IMR-90 (cell line): ENCODE measurements at regions not wholly inside any gene's neighbourhood (a gene's known extent, or its start where the extent isn't known, plus 50 kb on each side); places are given as distances from the start of the nearest gene placed in this dataset.
A peak's percentile ranks its signal among the peaks of the same experiment; 100 is the strongest.

Experiments used
- ATAC-seq: fragments of 200-7000 bp; cut with Tn5 transposase; 2 replicates; pipeline ENCODE4 v1.9.1; 2020; ENCODE audit warnings: low read depth, mild to moderate bottlenecking, moderate library complexity
- BruUV-seq: library from RNA; stranded (reverse); fragments of 400-500 nt; replicated peaks from 2 replicates; lab custom pipeline; 2021; lab: Mats Ljungman, UMichigan
- CTCF ChIA-PET: fragments of 300-600 bp; formaldehyde crosslinking; extraction: SDS; loops from one replicate; lab custom pipeline; 2021; ENCODE audit warnings: antibody characterized with exemption; lab: Yijun Ruan, JAX
- POLR2A ChIA-PET: fragments of 300-600 bp; sonication (Branson Sonifier 250); formaldehyde crosslinking; loops from one replicate; lab custom pipeline; 2022; ENCODE audit warnings: antibody characterized with exemption; ENCODE audit not compliant: unreplicated experiment; lab: Charles Lee
- DNase-seq: peaks from one replicate; pipeline ENCODE4 v3.0.0; 2013
- H2AFZ ChIP-seq: replicated peaks from 2 replicates; pipeline ENCODE3; 2013; ENCODE audit warnings: low read length, mild to moderate bottlenecking; ENCODE audit not compliant: poor library complexity
- H2AK5ac ChIP-seq: 2 replicates; pipeline ENCODE4 v1.6.1; 2013; ENCODE audit warnings: low read depth, low read length, inconsistent platforms
- H2AK9ac ChIP-seq: replicated peaks from 2 replicates; pipeline ENCODE3; 2013; ENCODE audit warnings: mild to moderate bottlenecking, low read depth, low read length, moderate library complexity; ENCODE audit not compliant: poor library complexity
- H2BK120ac ChIP-seq: 2 replicates; pipeline ENCODE4 v1.6.1; 2013; ENCODE audit warnings: low read depth, low read length, inconsistent platforms
- H2BK15ac ChIP-seq: 3 replicates; pipeline ENCODE4 v1.6.1; 2013; ENCODE audit warnings: low read depth, low read length, inconsistent platforms
- H2BK20ac ChIP-seq: 2 replicates; pipeline ENCODE4 v1.6.1; 2013; ENCODE audit warnings: low read depth, mild to moderate bottlenecking, inconsistent platforms, low read length, moderate library complexity
- H2BK5ac ChIP-seq: 2 replicates; pipeline ENCODE4 v1.6.1; 2013; ENCODE audit warnings: mild to moderate bottlenecking, low read depth, low read length, inconsistent platforms; ENCODE audit not compliant: poor library complexity, severe bottlenecking
- H3K14ac ChIP-seq: replicated peaks from 2 replicates; pipeline ENCODE4 v1.6.1; 2013; ENCODE audit warnings: low read depth, low read length, inconsistent platforms
- H3K18ac ChIP-seq: 2 replicates; pipeline ENCODE4 v1.6.1; 2013; ENCODE audit warnings: low read depth, low read length, control low read depth
- H3K23ac ChIP-seq: 2 replicates; pipeline ENCODE4 v1.6.1; 2013; ENCODE audit warnings: low read depth, low read length, inconsistent platforms
- H3K27ac ChIP-seq: 2 replicates; pipeline ENCODE4 v1.5.1; 2013; ENCODE audit warnings: mild to moderate bottlenecking, control low read depth, low read length; ENCODE audit not compliant: insufficient read depth
- H3K27me3 ChIP-seq: 2 replicates; pipeline ENCODE4 v1.6.1; 2013; ENCODE audit warnings: low read length; ENCODE audit not compliant: control insufficient read depth, insufficient read depth
- H3K36me3 ChIP-seq: 2 replicates; pipeline ENCODE4 v1.6.1; 2013; ENCODE audit warnings: low read length, mixed read lengths; ENCODE audit not compliant: control insufficient read depth, insufficient read depth
- H3K4ac ChIP-seq: 2 replicates; pipeline ENCODE4 v1.6.1; 2013; ENCODE audit warnings: low read depth, low read length, inconsistent platforms
- H3K4me1 ChIP-seq: 2 replicates; pipeline ENCODE4 v1.6.1; 2013; ENCODE audit warnings: low read length, mixed read lengths; ENCODE audit not compliant: control insufficient read depth, insufficient read depth
- H3K4me2 ChIP-seq: 2 replicates; pipeline ENCODE4 v1.6.1; 2013; ENCODE audit warnings: low read depth, mild to moderate bottlenecking, control low read depth, low read length, moderate library complexity
- H3K4me3 ChIP-seq: 2 replicates; pipeline ENCODE4 v1.5.1; 2013; ENCODE audit warnings: low read depth, mild to moderate bottlenecking, control low read depth, low read length, moderate library complexity; ENCODE audit not compliant: insufficient read depth
- H3K56ac ChIP-seq: 2 replicates; pipeline ENCODE4 v1.6.1; 2013; ENCODE audit warnings: low read length, inconsistent platforms; ENCODE audit not compliant: insufficient read depth; ENCODE audit errors: extremely low read depth
- H3K79me1 ChIP-seq, 2 experiments: 2 replicates each; pipeline ENCODE4 v1.6.1; 2013; ENCODE audit warnings: low read length in 2 of 2, inconsistent platforms in 1 of 2, low read depth in 1 of 2
- H3K9ac ChIP-seq: 2 replicates; pipeline ENCODE4 v1.6.1; 2013; ENCODE audit warnings: low read depth, low read length, control low read depth
- H3K9me1 ChIP-seq: 2 replicates; pipeline ENCODE4 v1.6.1; 2013; ENCODE audit warnings: low read length, inconsistent platforms; ENCODE audit not compliant: insufficient read depth
- H3K9me3 ChIP-seq: 2 replicates; pipeline ENCODE4 v1.6.1; 2013; ENCODE audit warnings: low read length; ENCODE audit not compliant: control insufficient read depth, insufficient read depth
- H4K20me1 ChIP-seq: 2 replicates; pipeline ENCODE4 v1.6.1; 2013; ENCODE audit warnings: low read length, inconsistent platforms; ENCODE audit not compliant: insufficient read depth
- H4K5ac ChIP-seq: 2 replicates; pipeline ENCODE4 v1.6.1; 2013; ENCODE audit warnings: mild to moderate bottlenecking, low read depth, low read length, control low read depth
- H4K8ac ChIP-seq, 2 experiments: 2 replicates each; pipeline ENCODE4 v1.6.1; 2013; ENCODE audit warnings: low read depth in 2 of 2, low read length in 2 of 2, control low read depth in 1 of 2, inconsistent platforms in 1 of 2
- H4K91ac ChIP-seq: 2 replicates; pipeline ENCODE4 v1.6.1; 2013; ENCODE audit warnings: low read depth, low read length, inconsistent platforms; ENCODE audit not compliant: insufficient read depth
- CEBPB ChIP-seq: IDR thresholded peaks from 2 replicates; pipeline ENCODE4 v1.6.1; 2012; ENCODE audit warnings: low read depth, low read length, improper control_type of control experiment
- POLR2A ChIP-seq: IDR thresholded peaks from 2 replicates; pipeline ENCODE4 v1.6.1; 2012; ENCODE audit warnings: mild to moderate bottlenecking, low read depth, low read length
- SMC3 ChIP-seq: fragments of 150-350 bp; IDR thresholded peaks from 2 replicates; pipeline ENCODE4 v1.6.1; 2016; ENCODE audit warnings: low read depth, mild to moderate bottlenecking, antibody characterized with exemption, low read length, moderate library complexity
- USF2 ChIP-seq: fragments of 150-350 bp; IDR thresholded peaks from 2 replicates; pipeline ENCODE4 v1.6.1; 2017; ENCODE audit warnings: mild to moderate bottlenecking, antibody characterized with exemption, low read length, low read depth
- WGBS, 2 experiments: methylation state at CpG; one replicate each; pipeline versions ENCODE4 v1.1.5 to v1.1.7; 2013; ENCODE audit warnings: missing lambda C conversion rate in 2 of 2; ENCODE audit not compliant: insufficient read length in 1 of 2; ENCODE audit errors: extremely low coverage in 2 of 2; 5-methylcytosine and 5-hydroxymethylcytosine counted together
- dilution Hi-C: fragments of 300-500 bp; cut with HindIII; formaldehyde crosslinking; loops from one replicate; pipeline ENCODE4 v1.14.3; 2018; ENCODE audit warnings: low sequenced_read_pairs; ENCODE audit not compliant: unreplicated experiment
- in situ Hi-C: fragments of 300-500 bp; cut with MboI; formaldehyde crosslinking; loops from 3 replicates; pipeline ENCODE4 v1.14.3; 2019; ENCODE audit warnings: low sequenced_read_pairs, inconsistent platforms, mixed read lengths
- intact Hi-C: fragments of 100-400 bp; cut with micrococcal nuclease; formaldehyde crosslinking; loops from 2 replicates; pipeline ENCODE4 v1.10.0; 2022

GRCh38 chr5:13585324-13585723, 359.2 kb downstream of the DNAH5 start:
- no peak overlapping the region for H3K56ac ChIP-seq
- H4K8ac ChIP-seq: no peak overlapping the region
- H3K18ac ChIP-seq: no peak overlapping the region
- H3K79me1 ChIP-seq: no peaks in the 10 kb centered on the region
- H2AK9ac ChIP-seq: no peak overlapping the region
- no TSS peak for BruUV-seq
- H3K9ac ChIP-seq: no peak overlapping the region
- H3K23ac ChIP-seq: no peak overlapping the region
- H3K4me1 ChIP-seq: peaks cover 4% of the 10 kb centered on the region; the same call in 1 of the 2 replicates
- no peak overlapping the region for H2BK120ac ChIP-seq
- no peak overlapping the region for H3K27ac ChIP-seq
- H4K91ac ChIP-seq: no peak overlapping the region
- H4K20me1 ChIP-seq: no peaks in the 10 kb centered on the region
- H3K27me3 ChIP-seq: no peaks in the 10 kb centered on the region
- no peak overlapping the region for H3K4me3 ChIP-seq
- DNase-seq: peak; percentile 2
- in situ Hi-C loops (no loop called here), dilution Hi-C loops (no loop called here), intact Hi-C loops (no loop called here)
- H2AK5ac ChIP-seq: no peak overlapping the region
- H3K14ac ChIP-seq: no peak overlapping the region
- H3K4ac ChIP-seq: no peak overlapping the region
- no peak overlapping the region for H2BK20ac ChIP-seq
- H2AFZ ChIP-seq: no peak overlapping the region
- H3K4me2 ChIP-seq: no peak overlapping the region
- H4K5ac ChIP-seq: no peak overlapping the region
- H2BK15ac ChIP-seq: no peak overlapping the region
- ChIA-PET CTCF (no interaction called here), POLR2A (no interaction called here)
- WGBS, 2 experiments: 43% methylated on average over 1 of the region's 2 CpGs; no CpG with 5 or more reads in 1 of the 2 experiments
- H3K9me3 ChIP-seq: no peaks in the 10 kb centered on the region
- no peaks in the 10 kb centered on the region; the same call in 1 of the 2 replicates for H3K9me1 ChIP-seq
- peak; percentile 79 for ATAC-seq
- TF ChIP-seq USF2: no peak
- no peak for TF ChIP-seq CEBPB
- no peak for TF ChIP-seq POLR2A
- no peak for TF ChIP-seq SMC3
- H3K36me3 ChIP-seq: no peaks in the 10 kb centered on the region
- H2BK5ac ChIP-seq: no peak overlapping the region
